NCI-H460 (cell line): ENCODE measurements at regions not wholly inside any gene's neighbourhood (a gene's known extent, or its start where the extent isn't known, plus 50 kb on each side); places are given as distances from the start of the nearest gene placed in this dataset.
A peak's percentile ranks its signal among the peaks of the same experiment; 100 is the strongest.
"Not testable (repeated sequence)": the region's sequence is repeated elsewhere in the genome, so short reads cannot be mapped to it uniquely, and the experiment has no call there.

Source experiments
- DNase-seq: peaks from one replicate; pipeline ENCODE4 v3.0.0-alpha.2; 2016; ENCODE audit warnings: low read depth; ENCODE audit errors: extremely low read depth

DNA sequence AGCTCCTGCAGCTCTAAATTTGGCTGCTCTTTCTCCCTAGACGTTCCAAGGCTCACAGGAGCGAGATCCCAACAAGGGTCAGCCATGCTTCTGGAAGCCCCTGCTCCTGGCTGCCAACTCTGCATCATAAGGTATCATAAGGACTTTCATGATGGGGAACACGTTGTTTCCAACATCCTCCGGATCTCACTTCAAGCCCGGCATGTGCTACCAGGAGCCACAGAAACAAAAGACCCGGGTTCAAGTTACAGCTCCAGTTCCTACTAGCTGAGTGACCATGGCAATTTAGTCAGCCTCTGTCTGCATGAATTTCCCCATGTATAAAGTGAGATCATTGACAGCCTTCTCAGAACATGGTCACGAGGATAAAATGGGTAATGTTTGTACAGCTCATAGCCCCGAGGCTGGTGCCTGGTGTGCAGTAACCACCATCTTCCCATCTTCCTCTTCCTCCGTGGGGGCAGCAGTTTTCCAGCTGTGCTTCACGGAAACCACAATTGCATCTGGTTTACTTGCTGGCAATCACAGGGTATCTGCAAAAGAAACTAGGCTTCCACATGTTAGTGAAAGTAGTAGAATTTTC is 209.0 kb upstream of the ECI2 start:
- DNase-seq = no peak

DNA sequence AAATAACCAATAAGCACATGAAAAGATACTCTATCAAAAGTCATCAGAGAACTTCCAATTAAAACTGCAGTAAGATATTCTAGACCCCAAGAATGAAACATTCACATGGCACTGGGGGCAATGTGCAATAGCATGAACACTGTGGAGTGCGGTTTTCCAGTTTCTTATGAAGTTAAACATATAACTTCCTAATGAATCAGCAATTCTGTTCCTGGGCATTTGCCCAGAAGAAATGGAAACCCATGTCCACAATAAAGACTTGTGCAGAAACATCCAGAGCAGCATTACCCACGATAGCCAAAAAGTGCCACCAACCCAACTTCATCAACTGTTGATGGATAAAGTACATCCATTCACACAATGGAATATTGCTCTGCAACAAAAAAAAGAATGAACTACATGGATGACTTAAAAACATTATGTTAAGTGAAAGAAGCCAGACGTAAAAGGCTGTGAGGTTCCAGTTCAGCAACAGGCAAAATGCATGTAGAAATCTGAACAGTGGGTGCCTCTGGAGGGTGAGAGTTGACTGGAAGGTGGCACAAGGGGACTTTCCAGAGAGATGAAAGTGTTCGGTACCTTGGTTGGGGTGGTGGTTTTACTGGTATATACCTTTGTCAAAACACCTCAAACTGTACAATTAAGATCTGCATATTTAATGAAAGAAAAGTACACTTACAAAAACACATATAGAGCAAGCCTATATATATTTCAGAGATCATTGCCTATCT is 207.2 kb upstream of the ECI2 start:
- no peak for DNase-seq

DNA sequence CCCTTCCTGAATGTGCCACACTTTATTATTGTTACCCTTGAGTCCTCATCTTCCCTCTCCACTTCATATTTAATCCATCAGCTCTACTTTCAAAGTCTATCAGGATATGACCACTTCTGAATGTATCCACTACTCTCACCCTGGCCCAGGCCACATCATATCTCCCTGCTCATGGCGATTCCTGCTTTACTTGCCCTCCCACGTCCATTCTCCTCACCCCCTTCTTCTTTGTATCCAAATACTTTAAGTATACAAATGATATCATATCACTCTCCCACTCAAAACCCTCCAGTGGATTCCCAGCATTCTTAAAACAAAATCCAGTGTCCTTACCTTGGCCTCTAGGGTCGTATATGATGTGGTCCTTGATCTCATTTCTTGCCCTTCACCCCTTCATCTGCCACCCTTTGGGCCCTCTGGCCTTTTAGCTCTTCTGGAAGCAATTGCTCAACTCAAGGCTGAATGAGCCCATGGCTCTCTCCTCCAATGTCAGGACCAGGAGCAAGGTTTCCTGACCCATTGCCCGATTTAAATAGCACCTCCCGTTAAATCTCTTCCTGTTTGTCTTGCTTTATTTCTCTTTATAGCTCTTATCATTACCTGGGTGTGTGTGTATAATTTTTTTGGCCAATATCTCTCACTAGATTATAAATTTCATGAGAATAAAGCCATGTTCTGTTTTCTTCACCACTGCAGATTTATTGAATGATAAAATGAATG is 205.9 kb upstream of the ECI2 start:
- no peak for DNase-seq

DNA sequence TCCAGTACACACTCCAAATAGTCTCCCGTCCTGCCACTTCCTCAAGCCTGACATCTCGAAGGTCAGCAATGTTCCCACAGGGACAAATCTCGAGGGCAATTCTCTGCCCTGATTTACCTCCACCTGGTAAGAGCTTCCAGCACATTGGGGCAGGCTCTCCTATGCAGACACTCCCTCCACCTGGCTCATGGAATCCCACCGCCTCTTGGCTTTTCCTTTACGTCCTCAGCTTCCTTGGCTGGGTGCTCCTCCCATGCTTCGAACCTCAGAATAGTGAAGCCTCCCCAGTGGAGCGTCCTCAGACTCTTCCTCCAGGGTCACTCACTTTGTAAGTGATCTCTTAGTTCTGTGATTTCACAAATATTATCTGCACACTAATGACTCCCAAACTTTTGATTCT is 205.2 kb upstream of the ECI2 start:
- no peak for DNase-seq

DNA sequence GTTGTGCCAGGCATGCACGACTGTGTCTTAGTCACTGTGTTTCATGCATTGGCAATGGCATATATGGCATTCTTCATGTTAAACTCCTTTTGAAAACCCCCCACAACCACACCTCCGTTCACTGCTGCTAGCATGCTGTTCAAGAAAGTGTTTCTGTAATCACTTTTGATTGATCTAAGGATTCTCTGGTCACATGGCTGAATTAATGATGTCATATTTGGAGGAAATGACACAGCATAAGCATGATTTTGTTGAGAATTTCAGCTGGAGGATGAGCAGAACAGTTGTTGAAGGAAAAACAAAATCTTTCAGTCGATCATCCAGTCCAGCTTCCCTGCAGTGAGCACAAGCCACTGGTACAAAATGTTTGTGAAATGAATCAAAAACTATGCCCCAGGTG is 203.5 kb upstream of the ECI2 start:
- no peak for DNase-seq

DNA sequence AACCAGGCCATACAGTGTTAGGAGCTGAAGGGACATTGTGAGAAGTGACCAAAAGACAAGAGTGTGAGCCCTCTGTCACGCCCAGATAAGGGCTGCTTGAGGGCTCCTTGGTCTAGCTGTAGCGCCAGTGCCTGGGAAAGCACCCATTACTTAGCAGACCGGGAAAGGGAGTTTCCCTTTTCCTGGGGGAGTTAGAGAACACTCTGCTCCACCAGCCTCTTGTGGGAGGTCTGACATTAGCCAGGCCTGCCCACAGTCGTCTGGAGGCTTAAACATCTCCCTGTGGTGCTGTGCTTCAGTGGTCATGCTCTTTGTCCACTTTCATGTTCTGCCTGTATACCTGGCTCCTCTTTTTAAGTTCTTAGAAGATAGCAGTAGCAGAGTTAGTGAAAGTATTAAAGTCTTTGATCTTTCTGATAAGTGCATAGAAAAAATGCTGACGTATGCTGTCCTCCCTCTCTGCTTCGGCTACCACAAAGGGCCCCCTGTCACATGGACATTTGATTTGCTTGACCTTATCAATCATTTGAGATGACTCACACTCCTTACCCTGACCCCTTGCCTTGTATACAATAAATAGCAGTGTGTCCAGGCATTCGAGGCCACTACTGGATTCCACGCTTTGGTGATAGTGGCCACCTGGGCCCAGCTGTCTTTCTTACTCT is 201.5 kb upstream of the ECI2 start:
- no peak for DNase-seq

DNA sequence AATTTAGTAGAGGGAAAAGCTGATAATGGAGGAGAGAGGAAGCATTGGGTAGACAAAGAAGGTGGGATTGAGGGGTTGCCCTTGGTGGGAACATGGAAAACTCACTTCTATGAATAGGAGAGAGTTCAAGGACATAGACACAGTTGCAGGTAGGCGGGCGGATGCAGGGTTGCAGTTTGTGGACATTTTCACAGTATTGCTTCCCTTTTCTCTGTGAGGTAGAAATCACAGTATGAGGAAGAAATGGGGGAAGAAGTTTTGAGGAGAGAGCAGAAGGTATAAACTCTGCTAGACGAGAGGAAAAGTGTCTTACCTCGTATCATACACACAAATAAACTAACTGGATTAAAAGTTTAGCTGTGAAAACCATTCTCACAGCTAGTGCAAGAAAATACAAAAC is 200.7 kb upstream of the ECI2 start:
- no peak for DNase-seq

DNA sequence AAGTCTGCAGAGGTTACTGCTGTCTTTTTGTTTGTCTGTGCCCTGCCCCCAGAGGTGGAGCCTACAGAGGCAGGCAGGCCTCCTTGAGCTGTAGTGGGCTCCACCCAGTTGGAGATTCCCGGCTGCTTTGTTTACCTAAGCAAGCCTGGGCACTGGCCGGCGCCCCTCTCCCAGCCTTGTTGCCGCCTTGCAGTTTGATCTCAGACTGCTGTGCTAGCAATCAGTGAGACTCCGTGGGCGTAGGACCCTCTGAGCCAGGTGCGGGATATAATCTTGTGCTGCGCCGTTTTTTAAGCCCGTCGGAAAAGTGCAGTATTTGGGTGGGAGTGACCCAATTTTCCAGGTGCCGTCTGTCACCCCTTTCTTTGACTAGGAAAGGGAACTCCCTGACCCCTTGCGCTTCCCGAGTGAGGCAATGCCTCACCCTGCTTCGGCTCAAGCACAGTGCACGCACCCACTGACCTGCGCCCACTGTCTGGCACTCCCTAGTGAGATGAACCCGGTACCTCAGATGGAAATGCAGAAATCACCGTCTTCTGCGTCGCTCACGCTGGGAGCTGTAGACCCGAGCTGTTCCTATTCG is 198.9 kb upstream of the ECI2 start:
- not testable (repeated sequence) for DNase-seq

DNA sequence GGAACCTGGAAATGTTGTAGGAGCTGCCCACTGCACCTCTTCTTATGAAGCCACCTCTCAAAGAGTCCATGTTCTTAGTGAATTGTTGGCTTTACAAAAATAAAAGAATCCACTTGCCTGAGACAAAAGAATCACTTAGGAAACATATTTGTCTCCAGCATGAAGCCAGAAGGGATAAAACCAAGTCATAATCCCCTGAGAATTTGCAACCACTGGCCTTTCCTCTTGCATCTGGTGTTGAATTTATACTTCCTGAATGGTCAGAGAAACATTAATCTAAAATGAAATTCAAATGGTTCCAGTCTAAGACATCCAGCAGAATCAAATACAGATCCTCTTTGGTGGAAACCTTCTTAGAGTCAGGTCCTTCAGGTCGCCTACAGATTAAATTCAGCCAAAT is 192.5 kb upstream of the ECI2 start:
- no peak for DNase-seq

DNA sequence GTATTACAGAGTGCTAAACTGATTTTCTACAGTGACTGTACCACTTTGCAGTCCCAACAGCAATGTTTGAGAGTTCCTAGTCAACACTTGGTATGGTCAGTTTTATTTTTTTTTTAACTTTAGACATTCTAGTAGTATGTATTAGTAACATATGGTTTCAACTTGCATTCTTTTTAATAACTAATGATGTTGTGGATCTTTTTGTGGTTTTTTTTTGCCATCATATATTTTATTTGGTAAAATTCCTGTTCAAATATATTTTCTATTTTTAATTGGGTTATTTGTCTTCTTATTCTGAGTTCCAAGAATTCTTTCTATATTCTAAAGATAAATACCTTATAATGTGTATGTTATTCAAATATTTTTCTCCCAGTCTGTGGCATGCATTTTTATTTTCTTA is 189.4 kb upstream of the ECI2 start:
- DNase-seq = no peak

DNA sequence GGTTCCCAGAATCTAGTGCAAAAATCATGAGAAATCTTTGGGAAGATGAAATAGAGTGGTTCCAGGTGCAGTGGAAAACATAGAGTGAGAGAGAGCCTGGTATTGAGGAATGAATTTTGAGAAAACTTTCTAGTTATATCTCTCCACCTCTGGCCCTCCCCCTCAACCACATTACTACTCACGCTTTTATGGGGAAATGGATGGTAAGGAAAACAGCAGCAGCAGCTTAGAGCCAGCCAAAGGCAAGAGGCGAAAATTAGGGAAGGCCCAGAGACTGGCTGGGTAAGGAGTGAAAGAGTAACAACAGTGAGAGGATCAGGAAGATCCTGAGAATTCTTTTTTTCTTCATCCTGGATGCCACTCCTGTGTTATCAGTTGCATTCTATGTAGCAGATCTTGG is 187.9 kb upstream of the ECI2 start:
- no peak for DNase-seq

DNA sequence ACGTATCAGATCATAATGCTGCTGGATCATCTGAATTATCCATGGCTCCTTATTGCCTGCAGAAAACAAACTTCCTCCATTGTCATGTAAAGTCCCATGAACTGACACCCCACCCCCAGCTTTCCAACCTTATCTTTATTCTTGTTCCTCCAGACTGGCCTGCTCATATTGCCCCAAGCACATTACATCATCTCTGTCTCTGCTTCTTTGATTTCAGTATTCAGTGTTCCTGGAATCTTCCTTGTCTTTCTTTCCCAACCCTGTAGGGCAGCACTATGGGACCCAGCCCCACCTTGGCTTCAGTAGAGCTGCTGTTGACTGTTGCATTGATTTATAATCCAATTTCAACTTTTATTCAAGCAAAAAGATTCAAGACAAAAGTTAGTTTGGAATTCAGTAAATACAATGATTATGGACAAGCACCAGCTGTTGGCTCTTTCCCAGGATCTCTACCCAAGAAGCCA is 187.5 kb upstream of the ECI2 start:
- no peak for DNase-seq

DNA sequence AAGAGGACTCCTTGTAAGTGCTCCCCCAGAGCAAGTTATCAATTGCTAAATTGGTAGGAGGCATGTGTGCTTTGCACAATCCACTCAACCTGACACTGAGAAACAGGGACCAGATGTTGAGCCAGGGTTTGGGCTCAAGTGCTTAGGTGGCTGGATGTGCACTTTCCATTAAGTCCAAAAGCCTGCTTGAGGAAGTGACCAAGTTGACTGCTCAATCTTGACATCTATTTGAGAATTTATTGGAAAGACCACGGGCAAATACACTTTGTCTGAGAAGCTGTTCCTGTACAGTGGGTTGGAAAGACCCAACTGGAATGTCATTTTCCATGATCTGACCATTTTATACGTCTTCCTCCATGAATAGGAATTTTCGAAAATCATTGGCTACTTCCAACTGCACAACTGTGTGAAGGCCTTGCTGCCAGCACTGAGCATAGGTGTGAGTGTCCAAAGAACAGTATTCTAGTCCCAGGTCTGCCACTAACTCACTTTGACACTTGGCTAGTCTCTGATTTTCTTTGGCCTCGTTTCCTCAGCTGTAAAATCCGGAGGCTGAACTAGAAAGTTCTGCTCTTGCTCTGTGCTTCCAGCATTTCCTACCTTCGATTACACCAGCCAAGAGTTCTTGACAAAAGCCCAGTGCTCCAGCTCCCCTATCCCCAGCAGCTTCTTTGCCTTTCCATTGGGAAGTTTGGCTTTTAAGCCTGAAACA is 186.9 kb upstream of the ECI2 start:
- DNase-seq = no peak

DNA sequence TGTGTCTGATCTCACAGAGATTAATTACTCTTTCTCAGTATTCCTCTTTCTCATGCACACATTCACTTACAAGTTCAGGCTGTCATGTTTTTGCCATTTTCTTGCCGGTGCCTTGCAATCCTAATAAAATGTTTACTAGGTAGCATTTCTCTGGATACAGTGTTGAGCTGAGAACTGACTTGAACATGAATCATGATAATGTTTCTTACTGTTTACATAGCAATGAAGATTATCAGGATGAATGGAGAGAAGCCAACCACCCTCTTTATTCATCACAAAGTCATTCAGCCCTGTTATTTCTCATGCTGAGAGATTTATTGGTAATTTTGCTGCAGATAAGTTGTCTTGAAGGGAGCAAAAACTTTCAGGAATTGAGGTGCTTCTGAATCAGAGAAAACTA is 185.5 kb upstream of the ECI2 start:
- DNase-seq = peak; percentile 44

DNA sequence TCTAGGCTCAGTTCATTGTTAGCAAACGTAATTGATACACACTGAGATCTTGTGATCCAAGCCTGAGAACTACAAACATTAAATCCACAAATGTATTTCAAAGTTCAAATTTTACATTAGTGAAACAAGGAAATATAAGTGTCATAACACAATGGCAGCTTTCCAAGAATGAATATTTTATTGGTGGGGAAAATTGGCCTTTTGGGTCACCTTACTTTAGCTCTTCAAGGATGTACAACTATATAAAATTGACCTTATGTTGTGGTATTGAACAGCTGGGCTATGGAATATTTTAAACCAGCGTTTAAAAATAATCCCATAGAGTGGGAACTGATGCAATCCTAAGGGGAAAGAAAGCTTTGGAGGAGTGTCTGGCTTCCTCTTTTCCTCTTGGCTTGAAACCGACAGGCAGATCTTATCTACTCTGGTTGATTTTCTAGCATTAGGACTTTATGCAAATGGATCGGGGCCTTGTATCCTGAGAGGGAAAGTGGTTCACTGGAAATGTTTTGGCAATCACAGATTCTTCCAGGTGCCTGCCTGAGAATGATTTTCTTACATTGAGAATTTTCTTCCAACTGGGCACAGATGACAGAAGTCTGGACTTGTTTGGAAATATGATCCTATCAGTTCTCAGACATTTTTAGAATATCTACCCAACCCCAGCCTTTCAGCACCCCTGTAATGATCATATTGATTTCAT is 184.8 kb upstream of the ECI2 start:
- DNase-seq = peak; percentile 21

DNA sequence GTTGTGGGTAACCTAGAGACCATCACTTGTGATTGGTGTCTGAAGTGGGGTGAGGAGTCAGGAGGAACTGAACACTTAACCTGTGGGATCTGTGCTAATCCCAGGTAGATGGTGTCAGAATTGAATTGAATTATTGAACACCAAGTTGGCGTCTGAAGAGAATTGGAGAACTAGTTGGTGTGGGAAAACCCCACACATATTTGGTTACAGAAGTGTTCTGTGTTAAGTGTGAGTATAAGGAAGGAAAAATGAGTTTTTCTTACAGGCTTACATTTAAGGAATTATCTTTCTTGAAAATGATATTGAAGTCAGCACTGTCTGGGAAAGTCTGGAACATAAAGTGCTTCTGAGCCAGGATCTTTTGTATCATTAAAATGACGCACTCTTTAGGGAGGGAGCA is 182.9 kb upstream of the ECI2 start:
- DNase-seq = no peak

DNA sequence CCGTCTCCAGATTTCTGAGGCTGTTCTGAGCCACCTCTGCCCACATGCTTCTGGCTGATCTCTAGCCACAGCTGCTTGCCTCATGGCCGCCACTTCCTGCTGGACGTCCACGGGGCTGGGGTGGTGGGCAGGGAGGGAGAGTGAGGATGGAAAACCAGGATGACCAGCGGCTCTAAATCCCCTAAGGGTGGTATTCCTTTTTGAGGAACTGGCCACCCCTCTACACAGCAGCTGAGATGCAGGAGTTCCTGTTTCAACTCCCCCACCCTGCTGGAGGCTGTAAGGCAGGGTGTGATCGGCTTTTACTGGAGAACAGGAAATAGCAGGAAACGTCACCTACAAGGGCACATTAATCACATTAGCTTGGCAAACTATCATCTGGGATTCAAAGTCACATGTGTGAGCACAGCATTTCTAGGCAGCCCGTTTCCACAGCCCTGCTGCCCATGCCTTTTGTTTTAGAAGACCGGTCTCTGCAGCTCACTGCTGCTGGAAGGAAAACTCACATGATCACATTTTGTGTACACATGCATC is 181.6 kb upstream of the ECI2 start:
- DNase-seq = peak; percentile 59

DNA sequence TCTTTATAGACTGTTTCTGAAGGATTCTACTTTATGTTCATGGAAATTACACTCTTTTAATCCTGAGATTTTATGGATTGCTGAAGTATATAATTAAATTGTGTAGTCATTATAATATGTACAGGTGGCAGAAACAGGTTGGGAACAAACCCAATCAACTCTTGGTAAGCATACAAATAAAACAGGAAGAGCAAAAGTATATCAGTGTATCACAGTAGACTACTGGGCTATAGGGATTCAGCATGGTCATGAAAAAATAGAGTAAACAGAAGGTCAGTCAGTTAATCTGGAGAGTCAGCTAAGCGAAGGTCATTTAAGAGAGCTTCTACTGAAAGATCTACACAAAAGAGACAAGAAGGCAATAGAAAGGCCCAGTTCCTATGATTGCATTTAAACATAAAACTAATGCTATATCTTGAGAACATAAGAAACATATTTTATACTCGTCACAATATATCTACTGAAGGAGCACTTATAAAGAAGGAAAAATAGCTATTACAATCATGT is 178.9 kb upstream of the ECI2 start:
- DNase-seq = no peak

DNA sequence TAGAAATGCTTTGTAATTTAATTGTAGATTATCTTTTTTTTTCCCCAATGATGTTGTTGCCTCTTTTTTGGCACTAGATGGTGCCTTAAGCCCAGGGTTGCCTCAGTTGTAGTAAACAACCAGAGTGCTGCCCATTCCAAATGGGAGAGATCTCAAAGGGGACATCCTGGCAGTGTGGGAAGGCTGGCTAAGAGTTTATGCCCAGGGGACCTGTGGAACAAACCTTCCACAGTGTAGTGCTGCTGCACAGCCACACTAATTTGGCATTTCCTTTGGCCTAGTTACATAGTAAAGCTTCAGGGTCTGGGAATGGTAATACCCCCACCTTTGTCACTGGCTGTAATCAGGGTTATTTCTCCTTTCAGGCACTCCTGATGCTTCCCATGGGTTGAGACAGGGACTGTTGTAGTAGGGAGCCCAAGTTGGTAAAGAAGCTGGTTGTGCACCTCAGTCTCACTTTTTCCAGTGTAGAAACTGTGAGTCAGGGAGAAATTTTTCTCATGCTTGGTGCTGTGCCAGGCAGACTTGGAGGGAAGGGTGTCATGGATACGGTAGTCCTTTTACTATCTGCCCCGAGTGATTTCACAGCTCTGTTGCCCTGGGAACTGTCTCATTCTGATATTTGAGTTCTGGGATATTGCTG is 177.8 kb upstream of the ECI2 start:
- DNase-seq = peak; percentile 60
